NCI-H748 (cell line): ENCODE measurements at regions not wholly inside any gene's neighbourhood (a gene's known extent, or its start where the extent isn't known, plus 50 kb on each side); places are given as distances from the start of the nearest gene placed in this dataset.

Source experiments
- DNase-seq: peaks from one replicate; lab custom pipeline; 2025; ENCODE audit not compliant: unreplicated experiment; lab: John Stamatoyannopoulos, UW

DNA sequence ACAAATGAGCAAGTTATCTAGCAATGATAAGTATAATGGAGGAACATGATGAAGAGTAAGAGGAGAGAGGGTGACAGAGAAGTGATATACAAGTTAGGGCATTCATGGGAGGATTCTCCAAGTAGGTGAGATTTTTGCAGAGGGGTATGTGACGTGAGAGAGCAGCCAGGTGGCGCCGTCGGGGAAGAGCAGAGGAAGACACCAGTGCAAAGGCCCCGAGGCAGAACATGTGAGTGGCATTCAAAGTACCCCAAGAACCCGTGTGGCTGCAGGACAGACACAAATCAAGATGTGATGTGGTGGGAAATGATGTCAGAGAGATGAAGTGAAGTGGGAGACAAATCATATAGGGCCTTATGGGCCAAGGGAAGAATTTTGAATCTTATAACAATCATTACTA, 81.8 kb upstream of the GRM7 start:
- no peak for DNase-seq

DNA sequence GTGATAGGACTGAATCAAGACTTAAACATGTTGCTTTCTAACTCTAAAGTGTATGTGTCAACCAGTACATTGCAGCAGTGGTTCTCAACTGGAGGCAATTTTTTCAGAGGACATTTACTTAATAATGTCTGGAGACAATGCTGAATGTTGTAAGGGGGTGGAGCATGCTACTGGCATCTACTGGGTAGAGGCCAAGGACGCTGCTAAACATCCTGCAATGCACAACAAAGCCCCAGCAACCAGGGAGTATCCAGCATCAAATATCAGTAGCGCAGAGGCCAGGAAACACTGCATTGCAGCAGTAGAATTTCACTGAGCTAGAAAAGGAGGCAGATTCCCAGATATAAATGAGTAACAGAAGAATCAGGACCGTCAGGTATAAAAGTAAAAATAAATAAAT, 79.8 kb upstream of the GRM7 start:
- DNase-seq: no peak

DNA sequence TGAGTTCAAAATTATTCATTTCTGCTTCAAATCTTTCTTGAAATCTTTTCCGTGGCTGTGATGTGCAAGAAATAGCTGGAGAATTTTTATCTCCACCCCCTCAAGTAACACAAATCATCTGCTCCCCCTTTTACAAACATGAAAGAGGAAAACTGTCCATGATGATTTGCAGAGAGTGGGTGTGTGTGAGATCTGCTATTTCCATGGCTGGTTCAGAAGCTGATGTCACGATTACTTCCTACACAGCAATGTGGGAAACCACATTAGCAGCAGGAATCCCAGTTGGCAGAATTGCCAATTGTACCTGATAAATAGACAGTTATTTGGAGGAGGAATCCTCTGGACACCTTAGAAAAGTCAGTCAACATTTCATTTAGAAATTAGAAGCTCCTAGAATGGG, 75.2 kb upstream of the GRM7 start:
- DNase-seq: no peak

DNA sequence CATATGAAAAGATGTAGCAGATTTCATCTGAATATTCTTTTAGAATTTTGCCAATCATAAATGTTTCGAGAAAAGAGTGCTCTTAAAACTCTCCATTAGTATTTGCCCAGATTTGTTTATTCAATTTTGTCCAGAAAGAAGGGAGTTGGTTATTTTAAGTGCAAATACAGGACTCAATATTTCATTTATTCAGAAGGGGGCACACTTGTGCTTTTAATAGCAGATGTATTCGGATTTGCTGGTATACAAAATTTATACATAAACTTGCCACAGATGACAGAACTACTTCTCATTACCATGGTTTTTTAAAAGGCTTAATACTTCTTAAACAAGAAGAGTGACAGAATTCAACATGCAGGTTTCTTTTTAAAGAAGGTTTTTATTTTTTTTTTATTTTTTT, 69.8 kb upstream of the GRM7 start:
- no peak for DNase-seq

DNA sequence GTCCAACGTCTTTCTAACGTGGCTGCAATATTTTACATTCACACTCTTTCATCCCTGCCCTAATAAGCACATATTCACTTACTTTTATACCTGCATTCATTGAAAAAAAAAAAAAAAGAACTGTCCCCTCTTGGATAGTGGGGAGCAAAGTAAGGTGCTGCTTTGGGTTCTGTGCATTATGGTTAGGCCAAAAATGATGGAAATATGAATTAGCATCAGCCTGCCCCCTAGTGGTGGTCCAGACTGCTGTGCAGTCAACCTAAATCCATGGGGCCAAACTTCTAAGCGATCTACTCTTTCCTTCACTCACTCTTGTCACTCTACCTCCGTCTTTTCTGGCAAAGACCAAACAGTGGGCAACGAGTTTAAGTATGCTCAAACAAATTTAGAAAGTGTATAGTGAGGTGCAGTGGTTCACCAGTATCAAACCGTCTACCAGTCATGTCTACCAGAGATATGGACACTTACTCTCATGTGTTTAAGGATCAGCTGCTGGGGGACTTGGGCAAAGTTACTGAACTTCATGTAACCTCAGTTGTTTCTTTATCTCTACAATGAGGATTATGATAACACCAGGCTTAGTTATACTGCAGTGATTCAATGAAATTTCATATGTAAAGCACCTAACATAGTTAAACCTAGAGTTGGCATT, 61.5 kb upstream of the GRM7 start:
- peak; percentile 45 for DNase-seq

DNA sequence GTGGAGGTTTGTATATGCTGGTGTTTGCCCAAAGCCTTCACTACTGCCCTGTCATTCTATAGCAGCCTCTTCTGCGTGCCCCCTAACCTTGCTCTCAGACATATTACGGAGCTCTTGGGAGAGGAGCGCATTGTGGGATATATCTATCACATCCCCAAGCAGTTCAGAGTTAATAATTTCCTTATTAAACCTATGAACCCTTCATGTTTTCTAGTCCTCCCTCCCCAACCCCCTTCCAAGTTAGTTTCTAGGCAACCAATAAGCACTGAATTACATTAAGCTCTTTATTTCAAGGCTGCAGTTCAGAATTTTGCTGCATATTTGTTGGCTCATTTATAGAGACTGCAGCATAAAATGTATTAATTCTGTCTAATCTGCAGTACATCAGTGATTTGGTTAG, 57.3 kb upstream of the GRM7 start:
- DNase-seq: peak; percentile 41

DNA sequence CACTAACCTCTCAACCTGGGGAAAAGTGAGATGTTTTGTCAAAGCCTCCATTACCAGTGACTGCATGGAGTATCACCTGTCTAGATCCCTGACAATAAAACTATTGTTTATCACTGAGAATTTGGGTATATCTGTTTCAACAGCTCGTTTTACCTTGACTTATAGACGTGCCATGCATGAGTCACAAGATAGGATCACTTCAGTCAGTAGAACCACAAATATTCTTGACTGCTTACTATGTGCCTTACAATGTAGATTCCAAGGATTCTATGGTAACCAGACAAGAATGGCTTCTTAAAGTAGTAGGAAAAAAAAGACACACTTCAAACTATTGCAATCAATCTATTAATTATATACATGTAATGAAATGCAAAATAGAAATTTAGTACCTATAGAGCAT, 55.7 kb upstream of the GRM7 start:
- DNase-seq: no peak

DNA sequence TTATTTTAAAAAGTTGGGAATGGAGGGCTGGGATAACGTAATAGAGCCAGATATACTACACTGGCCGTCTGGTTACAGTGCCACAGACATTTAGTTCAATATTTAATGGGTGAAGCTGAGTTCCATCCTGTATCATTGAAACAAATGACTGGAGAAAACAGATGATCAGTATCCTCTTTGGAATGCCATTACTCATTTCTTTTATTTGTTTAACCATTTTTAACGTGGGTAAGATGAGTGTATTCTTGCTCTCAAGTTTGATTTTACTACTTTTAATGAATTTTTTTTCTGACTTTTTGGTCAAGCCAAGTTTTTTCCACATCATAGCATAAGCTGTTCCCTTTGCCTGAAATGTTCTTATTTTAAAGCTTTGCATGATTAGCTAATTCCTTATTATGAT, 53.9 kb upstream of the GRM7 start:
- no peak for DNase-seq

DNA sequence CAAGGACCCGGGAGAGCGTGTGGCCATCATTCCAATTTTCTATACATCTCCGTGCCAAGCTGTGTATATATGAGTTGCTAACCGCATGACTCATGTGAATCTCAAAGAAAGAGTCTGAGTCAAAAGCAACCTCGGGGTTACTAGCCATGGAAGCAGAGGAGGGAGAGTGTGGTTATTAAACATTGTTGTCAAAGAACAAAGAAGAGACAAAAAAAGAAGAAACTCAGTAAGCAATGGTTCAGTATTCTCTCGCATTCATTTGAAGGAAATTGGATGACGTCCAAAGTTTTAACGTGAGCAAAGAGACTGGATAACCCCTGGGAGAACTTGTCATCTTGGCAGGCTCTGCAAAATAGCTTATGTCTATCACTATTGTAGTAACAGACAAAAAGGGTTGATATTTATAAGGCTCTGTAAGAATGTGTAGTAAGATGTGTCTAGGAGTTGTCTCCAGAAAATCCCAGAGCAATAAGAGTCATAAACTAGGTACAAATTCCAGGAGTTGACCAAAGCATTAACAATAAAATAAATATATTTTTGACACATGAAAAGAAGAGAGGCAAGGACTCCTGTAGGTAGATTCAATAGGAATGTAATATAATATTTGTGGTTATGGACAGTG, 52.8 kb upstream of the GRM7 start:
- peak; percentile 9 for DNase-seq

DNA sequence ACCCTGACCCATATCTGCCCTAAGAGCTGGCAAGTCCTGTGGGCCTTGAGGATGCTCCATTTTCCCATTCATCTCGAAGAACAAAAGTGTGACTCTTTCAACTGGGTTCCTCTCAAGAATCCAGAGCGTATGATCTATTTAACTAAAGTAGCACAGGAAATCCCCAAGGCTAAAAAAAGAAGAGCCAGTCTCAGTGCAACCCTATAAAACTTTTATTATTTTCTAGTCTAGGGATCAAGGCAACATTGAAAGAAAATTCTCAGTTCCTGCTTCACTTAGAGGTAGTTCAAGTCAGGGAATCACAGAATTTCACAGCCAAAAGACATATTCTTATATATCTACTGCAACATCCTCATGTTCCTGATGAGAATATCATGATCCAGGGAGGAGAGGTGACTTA, 51.6 kb upstream of the GRM7 start:
- no peak for DNase-seq
